ENCODE measurements at regions not wholly inside any gene's neighbourhood (a gene's known extent, or its start where the extent isn't known, plus 50 kb on each side); places are given as distances from the start of the nearest gene placed in this dataset.
A peak's percentile ranks its signal among the peaks of the same experiment; 100 is the strongest.

DNA sequence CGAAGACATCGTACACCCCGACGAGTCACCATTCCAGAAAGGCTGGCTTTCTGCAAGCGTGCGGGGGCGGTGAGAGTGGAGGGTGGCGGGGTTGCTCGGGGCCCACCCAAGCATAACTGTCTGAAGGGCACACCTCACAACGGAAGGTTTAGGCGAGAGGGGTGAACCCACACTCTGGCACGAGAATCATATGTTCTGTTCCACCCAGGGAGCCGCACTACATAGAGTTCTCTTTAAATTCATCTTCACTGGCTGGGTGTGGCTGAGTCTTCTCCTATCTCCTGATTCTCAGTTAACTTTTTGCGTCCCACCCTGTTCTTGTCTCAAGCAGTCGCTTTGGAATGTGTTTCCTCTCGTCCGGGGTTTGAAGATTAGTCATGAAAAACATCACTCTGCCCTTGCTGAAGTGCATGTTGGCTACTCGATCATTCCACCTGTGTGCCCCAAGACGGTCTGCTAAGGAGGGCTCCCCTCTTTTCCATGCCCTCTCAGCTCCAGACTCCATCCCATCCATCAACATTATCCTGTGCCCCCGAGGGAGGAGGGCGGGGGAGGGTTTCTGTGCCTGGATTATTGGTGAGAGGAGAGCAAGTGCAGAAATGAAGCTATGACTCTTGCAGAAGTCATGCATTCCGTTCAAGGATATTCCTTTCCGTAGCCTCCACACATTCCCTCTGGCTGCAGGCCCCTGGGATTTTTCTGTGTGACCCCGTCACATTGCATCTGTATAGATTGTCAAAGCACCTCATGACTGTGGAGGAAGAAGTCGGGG lies 53.5 kb upstream of the CD34 start:
- Histone ChIP-seq H3K4me3 (ENCODE audit: insufficient read depth, low read depth, low read length) (peak overlapping the region; percentile 27), H3K9me3 (ENCODE audit: insufficient read depth, low read depth, low read length) (no peaks in the 10 kb centered on the region), H3K4me2 (ENCODE audit: low read length) (peak overlapping the region; percentile 83), H3K79me2 (ENCODE audit: insufficient read depth, low read length) (no peaks in the 10 kb centered on the region), H4K20me1 (ENCODE audit: insufficient read depth, low read length) (no peaks in the 10 kb centered on the region), H3K27ac (ENCODE audit: low read depth, low read length) (peak overlapping the region; percentile 53), H3K36me3 (ENCODE audit: insufficient read depth, low read length) (no peaks in the 10 kb centered on the region), H3K27me3 (ENCODE audit: insufficient read depth, low read length) (no peaks in the 10 kb centered on the region), H3K9ac (ENCODE audit: low read length) (peak overlapping the region; percentile 58), H2AFZ (ENCODE audit: low read depth, low read length) (peak overlapping the region; percentile 88), H3K4me1 (ENCODE audit: insufficient read depth, low read length) (peaks cover 21% of the 10 kb centered on the region)
- FAIRE-seq (peak; percentile 63), DNase-seq (ENCODE audit: low read depth) (peak; percentile 53)
- TF ChIP-seq EZH2 (IDR thresholded peaks at IDR 0.05; ENCODE audit: insufficient read depth, low read length): no peak
- Mint-ChIP-seq H3K9me3 (ENCODE audit: unreplicated experiment) (peaks cover 2% of the 10 kb centered on the region), H3K27me3 (ENCODE audit: low read depth, unreplicated experiment) (peaks cover 23% of the 10 kb centered on the region), H3K36me3 (ENCODE audit: low read depth, unreplicated experiment) (no peaks in the 10 kb centered on the region), H3K27ac (ENCODE audit: unreplicated experiment) (peak overlapping the region; percentile 22), H3K4me1 (ENCODE audit: low read depth, unreplicated experiment) (peaks cover 20% of the 10 kb centered on the region), H3K4me3 (ENCODE audit: unreplicated experiment) (no peak overlapping the region)

DNA sequence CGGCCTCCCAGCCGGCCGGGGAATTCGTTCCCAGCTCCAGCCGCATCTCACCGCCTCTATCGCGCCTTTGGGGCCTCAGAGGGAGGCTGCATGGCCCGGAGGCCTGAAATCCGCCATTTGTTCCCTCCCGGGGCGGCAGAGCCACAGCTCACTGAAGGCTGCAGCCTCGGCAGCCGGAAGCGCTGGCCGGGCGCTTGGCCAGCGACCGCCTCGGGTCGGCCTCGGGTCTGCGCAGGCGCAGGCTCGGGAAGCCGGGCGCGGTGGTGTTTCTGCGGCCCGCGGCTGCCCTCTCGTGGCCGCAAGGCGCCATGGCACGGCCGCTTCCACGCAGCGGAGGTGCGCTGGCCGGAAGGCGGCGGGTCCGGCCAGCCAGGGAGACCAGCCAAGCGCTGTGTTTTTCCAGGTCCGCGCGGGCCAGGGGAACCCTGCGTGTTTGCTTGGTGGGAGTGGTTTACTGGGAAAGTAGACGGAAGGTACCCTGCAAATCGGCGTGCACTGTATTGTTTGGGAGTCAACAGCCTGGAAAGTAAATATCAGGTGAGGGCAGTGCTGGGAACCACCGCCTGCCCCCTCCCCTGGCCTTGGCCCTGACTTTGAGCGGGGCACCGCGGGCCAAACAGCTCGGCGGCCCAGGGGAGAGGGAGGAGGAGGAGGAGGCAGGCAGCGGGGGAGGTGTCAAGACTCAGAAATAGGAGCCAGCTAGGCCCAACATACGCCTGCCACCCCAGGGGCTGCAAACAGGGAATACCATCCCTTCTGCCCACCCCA lies 52.7 kb upstream of the CD34 start:
- DNase-seq (ENCODE audit: low read depth) (peak; percentile 37), FAIRE-seq (peak; percentile 37)
- no peaks in the 10 kb centered on the region for H3K27me3 ChIP-seq (ENCODE audit: insufficient read depth, low read length)
- no peaks in the 10 kb centered on the region for H3K9me3 ChIP-seq (ENCODE audit: insufficient read depth, low read depth, low read length)
- H3K9ac ChIP-seq (ENCODE audit: low read length): peak overlapping the region; percentile 76
- H3K4me2 ChIP-seq (ENCODE audit: low read length): peak overlapping the region; percentile 83
- H3K36me3 ChIP-seq (ENCODE audit: insufficient read depth, low read length): no peaks in the 10 kb centered on the region
- H3K4me1 Mint-ChIP-seq (ENCODE audit: low read depth, unreplicated experiment): peaks cover 16% of the 10 kb centered on the region
- peaks cover 21% of the 10 kb centered on the region for H3K4me1 ChIP-seq (ENCODE audit: insufficient read depth, low read length)
- H3K27me3 Mint-ChIP-seq (ENCODE audit: low read depth, unreplicated experiment): peaks cover 24% of the 10 kb centered on the region
- peaks cover 2% of the 10 kb centered on the region for H3K9me3 Mint-ChIP-seq (ENCODE audit: unreplicated experiment)
- TF ChIP-seq EZH2 (IDR thresholded peaks at IDR 0.05; ENCODE audit: insufficient read depth, low read length) (no peak), CTCF (IDR thresholded peaks at IDR 0.05; ENCODE audit: insufficient read depth, low read depth, low read length) (peak; percentile 67)
- H3K4me3 ChIP-seq (ENCODE audit: insufficient read depth, low read depth, low read length): peak overlapping the region; percentile 52
- H4K20me1 ChIP-seq (ENCODE audit: insufficient read depth, low read length): no peaks in the 10 kb centered on the region
- no peaks in the 10 kb centered on the region for H3K36me3 Mint-ChIP-seq (ENCODE audit: low read depth, unreplicated experiment)
- peak overlapping the region; percentile 54 for H3K4me3 Mint-ChIP-seq (ENCODE audit: unreplicated experiment)
- peak overlapping the region; percentile 88 for H2AFZ ChIP-seq (ENCODE audit: low read depth, low read length)
- H3K27ac ChIP-seq (ENCODE audit: low read depth, low read length): peak overlapping the region; percentile 53
- H3K79me2 ChIP-seq (ENCODE audit: insufficient read depth, low read length): no peaks in the 10 kb centered on the region
- H3K27ac Mint-ChIP-seq (ENCODE audit: unreplicated experiment): peak overlapping the region; percentile 81

- H3K27ac Mint-ChIP-seq (ENCODE audit: unreplicated experiment): peak overlapping the region; percentile 62
- TF ChIP-seq CTCF (IDR thresholded peaks at IDR 0.05; ENCODE audit: insufficient read depth, low read depth, low read length) (no peak), EZH2 (IDR thresholded peaks at IDR 0.05; ENCODE audit: insufficient read depth, low read length) (no peak)
- peak overlapping the region; percentile 81 for H3K4me3 Mint-ChIP-seq (ENCODE audit: unreplicated experiment)
- H3K27me3 ChIP-seq (ENCODE audit: insufficient read depth, low read length): no peaks in the 10 kb centered on the region
- no peak for DNase-seq (ENCODE audit: low read depth)
- H3K79me2 ChIP-seq (ENCODE audit: insufficient read depth, low read length): no peaks in the 10 kb centered on the region
- no peaks in the 10 kb centered on the region for H3K36me3 ChIP-seq (ENCODE audit: insufficient read depth, low read length)
- no peak for FAIRE-seq
- peaks cover 31% of the 10 kb centered on the region for H3K27me3 Mint-ChIP-seq (ENCODE audit: low read depth, unreplicated experiment)
- H3K9me3 Mint-ChIP-seq (ENCODE audit: unreplicated experiment): peaks cover 2% of the 10 kb centered on the region
- peaks cover 16% of the 10 kb centered on the region for H3K4me1 Mint-ChIP-seq (ENCODE audit: low read depth, unreplicated experiment)
- peak overlapping the region; percentile 88 for H2AFZ ChIP-seq (ENCODE audit: low read depth, low read length)
- H3K4me3 ChIP-seq (ENCODE audit: insufficient read depth, low read depth, low read length): peak overlapping the region; percentile 52
- peak overlapping the region; percentile 83 for H3K4me2 ChIP-seq (ENCODE audit: low read length)
- H3K9ac ChIP-seq (ENCODE audit: low read length): peak overlapping the region; percentile 76
- peak overlapping the region; percentile 52 for H3K27ac ChIP-seq (ENCODE audit: low read depth, low read length)
- H3K36me3 Mint-ChIP-seq (ENCODE audit: low read depth, unreplicated experiment): no peaks in the 10 kb centered on the region
- peaks cover 21% of the 10 kb centered on the region for H3K4me1 ChIP-seq (ENCODE audit: insufficient read depth, low read length)
- no peaks in the 10 kb centered on the region for H3K9me3 ChIP-seq (ENCODE audit: insufficient read depth, low read depth, low read length)
- H4K20me1 ChIP-seq (ENCODE audit: insufficient read depth, low read length): no peaks in the 10 kb centered on the region
Observed at GRCh38 chr1:207962716-207963426, 51.9 kb upstream of the CD34 start.

Measured in astrocyte (in vitro differentiated cells and primary cell).